Activated B cell treated with CpG ODN at 0.5 μM for 24 hours (primary cell): ENCODE measurements at regions not wholly inside any gene's neighbourhood (a gene's known extent, or its start where the extent isn't known, plus 50 kb on each side); places are given as distances from the start of the nearest gene placed in this dataset.

Experiments used
- ATAC-seq: fragments of 200-7000 bp; cut with Tn5 transposase; one replicate; pipeline ENCODE4 v1.10.0; 2021; ENCODE audit warnings: low read depth, mild to moderate bottlenecking, moderate library complexity
- CTCF ChIA-PET: fragments of 350-600 bp; sonication (Branson Sonifier 250); formaldehyde crosslinking; loops from one replicate; lab custom pipeline; 2021; ENCODE audit warnings: antibody characterized with exemption; lab: Charles Lee
- POLR2A ChIA-PET: fragments of 350-600 bp; sonication (Branson Sonifier 250); formaldehyde crosslinking; loops from one replicate; lab custom pipeline; 2021; ENCODE audit warnings: antibody characterized with exemption; lab: Charles Lee
- DNase-seq: peaks from one replicate; pipeline ENCODE4 v3.0.0; 2022
- H3K27ac Mint-ChIP-seq: one replicate; pipeline ENCODE4 v1.8.0; 2020; ENCODE audit warnings: mixed read lengths
- H3K27me3 Mint-ChIP-seq: one replicate; pipeline ENCODE4 v1.8.0; 2021; ENCODE audit warnings: mixed read lengths
- H3K36me3 Mint-ChIP-seq: one replicate; pipeline ENCODE4 v1.8.0; 2021; ENCODE audit warnings: low read depth, mixed read lengths
- H3K4me1 Mint-ChIP-seq: one replicate; pipeline ENCODE4 v1.8.0; 2021; ENCODE audit warnings: mixed read lengths
- H3K4me3 Mint-ChIP-seq: one replicate; pipeline ENCODE4 v1.8.0; 2020; ENCODE audit warnings: mild to moderate bottlenecking, mixed read lengths
- H3K9me3 Mint-ChIP-seq: one replicate; pipeline ENCODE4 v1.8.0; 2020; ENCODE audit warnings: mixed read lengths
- intact Hi-C: fragments of 100-400 bp; cut with micrococcal nuclease; formaldehyde crosslinking; loops from one replicate; pipeline ENCODE4 v1.15.1; 2024
- TF ChIP-seq, protein P1 (sequence below): fragments of 200-600 bp; IDR thresholded peaks from one replicate; pipeline ENCODE4 v1.8.0; 2022; ENCODE audit warnings: antibody characterized with exemption, mild to moderate bottlenecking

DNA sequence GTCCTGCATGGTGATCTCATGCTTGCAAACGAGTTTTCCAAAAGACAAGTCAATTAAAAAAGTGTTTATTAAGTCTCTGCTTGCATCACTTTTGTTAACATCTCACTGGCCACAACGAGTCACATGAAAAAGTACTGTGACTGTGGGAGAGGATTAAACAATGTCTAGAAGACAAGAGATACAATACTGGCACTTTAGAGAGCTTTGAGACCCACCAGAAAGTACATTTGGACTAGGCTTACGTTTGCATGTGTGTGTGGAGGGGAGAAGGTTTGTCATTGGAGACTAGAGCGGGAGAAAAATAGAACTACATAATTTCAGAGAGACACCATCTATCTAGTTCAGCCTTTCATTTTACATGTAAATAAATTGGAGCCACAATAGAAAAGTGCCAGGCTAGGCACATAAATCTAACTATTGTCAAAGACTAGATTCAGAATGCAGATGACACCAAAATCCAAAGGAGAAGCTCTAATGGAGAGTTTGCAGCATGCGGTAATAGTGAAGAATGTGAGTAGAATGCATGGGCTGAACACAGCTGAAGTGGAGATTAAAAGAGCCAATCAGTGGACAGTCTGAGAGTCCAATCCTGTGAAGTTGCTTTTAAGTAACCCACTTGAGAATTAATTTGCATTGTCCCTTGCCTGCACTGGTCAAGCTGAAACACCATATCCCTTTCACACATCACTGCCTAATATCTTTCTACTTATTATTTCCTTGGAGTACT is 977.4 kb upstream of the FAT3 start:
- DNase-seq (no peak), ATAC-seq (no peak)
- H3K36me3 Mint-ChIP-seq, result no peaks in the 10 kb centered on the region
- H3K4me1 Mint-ChIP-seq, result no peaks in the 10 kb centered on the region
- no peak overlapping the region for H3K4me3 Mint-ChIP-seq
- H3K9me3 Mint-ChIP-seq, result peaks cover 3% of the 10 kb centered on the region
- TF ChIP-seq, protein P1, sequence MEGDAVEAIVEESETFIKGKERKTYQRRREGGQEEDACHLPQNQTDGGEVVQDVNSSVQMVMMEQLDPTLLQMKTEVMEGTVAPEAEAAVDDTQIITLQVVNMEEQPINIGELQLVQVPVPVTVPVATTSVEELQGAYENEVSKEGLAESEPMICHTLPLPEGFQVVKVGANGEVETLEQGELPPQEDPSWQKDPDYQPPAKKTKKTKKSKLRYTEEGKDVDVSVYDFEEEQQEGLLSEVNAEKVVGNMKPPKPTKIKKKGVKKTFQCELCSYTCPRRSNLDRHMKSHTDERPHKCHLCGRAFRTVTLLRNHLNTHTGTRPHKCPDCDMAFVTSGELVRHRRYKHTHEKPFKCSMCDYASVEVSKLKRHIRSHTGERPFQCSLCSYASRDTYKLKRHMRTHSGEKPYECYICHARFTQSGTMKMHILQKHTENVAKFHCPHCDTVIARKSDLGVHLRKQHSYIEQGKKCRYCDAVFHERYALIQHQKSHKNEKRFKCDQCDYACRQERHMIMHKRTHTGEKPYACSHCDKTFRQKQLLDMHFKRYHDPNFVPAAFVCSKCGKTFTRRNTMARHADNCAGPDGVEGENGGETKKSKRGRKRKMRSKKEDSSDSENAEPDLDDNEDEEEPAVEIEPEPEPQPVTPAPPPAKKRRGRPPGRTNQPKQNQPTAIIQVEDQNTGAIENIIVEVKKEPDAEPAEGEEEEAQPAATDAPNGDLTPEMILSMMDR, result no peak
- CTCF ChIA-PET, result no interaction called here
- intact Hi-C loops, result loop anchor here (5.0 kb wide), 1 partner anchor 995 kb away; no protein-coding TSS in a partner anchor
- H3K27me3 Mint-ChIP-seq, result no peaks in the 10 kb centered on the region
- H3K27ac Mint-ChIP-seq, result no peak overlapping the region
- POLR2A ChIA-PET, result no interaction called here

DNA sequence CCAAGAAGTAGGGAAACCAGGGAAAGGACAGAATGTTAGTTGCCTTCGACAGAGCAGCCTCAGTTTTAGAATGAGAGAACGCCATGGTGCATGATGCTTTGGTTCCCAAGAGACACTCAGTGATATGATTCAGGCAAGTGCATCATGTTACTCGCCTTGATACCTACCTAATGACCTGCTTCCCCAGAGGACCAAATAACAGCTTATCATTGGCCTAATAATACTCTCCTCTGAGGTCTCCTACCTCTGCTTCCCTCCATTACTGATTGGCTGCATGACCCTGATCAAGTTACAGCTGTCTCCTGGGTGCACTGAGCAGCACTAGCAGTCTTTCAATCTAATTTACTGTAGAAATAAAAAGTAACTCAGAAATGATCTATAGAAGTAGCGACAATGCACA is 979.7 kb upstream of the FAT3 start:
- DNase-seq (no peak), ATAC-seq (no peak)
- Mint-ChIP-seq H3K9me3 (peaks cover 3% of the 10 kb centered on the region), H3K27me3 (no peaks in the 10 kb centered on the region), H3K36me3 (no peaks in the 10 kb centered on the region), H3K27ac (no peak overlapping the region), H3K4me1 (no peaks in the 10 kb centered on the region), H3K4me3 (no peak overlapping the region)
- TF ChIP-seq, protein P1, result no peak
- POLR2A ChIA-PET, result no interaction called here
- intact Hi-C loops, result loop anchor here (5.0 kb wide), 1 partner anchor 993 kb away; no protein-coding TSS in a partner anchor
- CTCF ChIA-PET, result no interaction called here

DNA sequence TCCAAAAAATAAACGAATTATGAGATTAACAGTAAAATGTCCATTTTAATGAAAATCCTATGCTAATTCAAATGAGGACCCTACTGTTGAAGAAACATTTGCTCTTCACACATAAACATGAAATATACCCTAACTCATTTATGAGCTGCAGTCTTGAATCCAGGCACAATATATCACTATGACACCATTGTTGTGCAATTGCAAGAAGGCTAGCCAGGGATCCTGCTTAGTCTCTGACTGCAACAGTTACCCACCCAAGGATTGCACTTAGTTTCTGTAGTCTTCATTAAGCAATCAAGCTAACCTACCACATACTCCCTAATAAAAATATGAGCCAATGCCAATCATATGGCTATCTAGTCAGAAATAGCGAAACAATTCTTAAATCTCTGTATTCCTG is 981.0 kb upstream of the FAT3 start:
- TF ChIP-seq, protein P1, result no peak
- Mint-ChIP-seq H3K27me3 (no peaks in the 10 kb centered on the region), H3K4me3 (no peak overlapping the region), H3K4me1 (no peaks in the 10 kb centered on the region), H3K36me3 (no peaks in the 10 kb centered on the region), H3K27ac (no peak overlapping the region), H3K9me3 (peaks cover 3% of the 10 kb centered on the region)
- no peak for DNase-seq
- intact Hi-C loops, result no loop called here
- no peak for ATAC-seq
- POLR2A ChIA-PET, result no interaction called here
- CTCF ChIA-PET, result no interaction called here

- DNase-seq (no peak), ATAC-seq (no peak)
- TF ChIP-seq, protein P1, result no peak
- intact Hi-C loops, result no loop called here
- Mint-ChIP-seq H3K27ac (no peak overlapping the region), H3K27me3 (no peaks in the 10 kb centered on the region), H3K9me3 (peaks cover 3% of the 10 kb centered on the region), H3K4me1 (no peaks in the 10 kb centered on the region), H3K36me3 (no peaks in the 10 kb centered on the region), H3K4me3 (no peak overlapping the region)
- ChIA-PET POLR2A (no interaction called here), CTCF (no interaction called here)
Measured at GRCh38 chr11:91243051-91243450, 981.6 kb upstream of the FAT3 start.

DNA sequence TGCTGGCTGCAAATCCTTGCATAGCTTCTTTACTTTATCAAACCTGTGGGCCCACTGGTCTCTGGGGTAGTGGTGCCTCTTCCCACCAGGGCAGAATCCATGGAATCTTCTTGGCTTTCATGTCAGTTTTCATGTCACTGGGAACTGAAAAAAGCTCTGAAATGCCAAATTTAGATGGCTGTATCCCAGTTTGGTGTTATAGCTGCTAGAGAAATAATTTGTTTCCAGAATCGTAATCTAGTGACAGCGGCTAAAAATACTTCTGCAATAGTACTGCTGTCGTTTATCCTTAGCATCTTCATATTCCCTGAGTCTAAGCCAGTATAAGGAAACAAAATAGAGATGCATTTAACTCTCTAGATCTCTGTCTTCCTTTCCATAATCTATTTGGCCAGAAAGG is 983.4 kb upstream of the FAT3 start:
- Mint-ChIP-seq H3K36me3 (no peaks in the 10 kb centered on the region), H3K27me3 (no peaks in the 10 kb centered on the region), H3K27ac (no peak overlapping the region), H3K4me1 (no peaks in the 10 kb centered on the region), H3K4me3 (no peak overlapping the region), H3K9me3 (peaks cover 3% of the 10 kb centered on the region)
- TF ChIP-seq, protein P1, result no peak
- ATAC-seq, result no peak
- ChIA-PET CTCF (no interaction called here), POLR2A (no interaction called here)
- no peak for DNase-seq
- intact Hi-C loops, result no loop called here
